ENCODE measurements at regions not wholly inside any gene's neighbourhood (a gene's known extent, or its start where the extent isn't known, plus 50 kb on each side); places are given as distances from the start of the nearest gene placed in this dataset.

GRCh38 chr7:94810496-94810895, 96.9 kb upstream of the PPP1R9A start:
- no peaks in the 10 kb centered on the region for H3K27me3 Mint-ChIP-seq (ENCODE audit: insufficient read depth, low read depth)
- Histone ChIP-seq H3K9ac (no peak overlapping the region), H3K4me2 (no peak overlapping the region), H2AFZ (replicated peaks) (no peak overlapping the region), H3K27me3 (no peaks in the 10 kb centered on the region), H3K9me3 (ENCODE audit: low read depth) (no peaks in the 10 kb centered on the region), H3K4me1 (no peaks in the 10 kb centered on the region), H3K36me3 (no peaks in the 10 kb centered on the region), H3K79me2 (ENCODE audit: low read depth) (no peaks in the 10 kb centered on the region), H3K4me3 (no peak overlapping the region), H3K27ac (no peak overlapping the region), H3F3A (ENCODE audit: low read depth) (no peaks in the 10 kb centered on the region), H4K20me1 (ENCODE audit: low read depth) (no peaks in the 10 kb centered on the region)
- H3K27ac Mint-ChIP-seq = no peak overlapping the region
- no peak overlapping the region for H3K4me3 Mint-ChIP-seq
- no peak for DNase-seq (ENCODE audit: low spot score)
- no peaks in the 10 kb centered on the region for H3K9me3 Mint-ChIP-seq
- H3K36me3 Mint-ChIP-seq = no peaks in the 10 kb centered on the region
- no peak for TF ChIP-seq CTCF (IDR thresholded peaks at IDR 0.05)
- no peak for TF ChIP-seq EZH2phosphoT487 (IDR thresholded peaks at IDR 0.05)
- no peak for TF ChIP-seq EZH2 (IDR thresholded peaks at IDR 0.05)
- no peaks in the 10 kb centered on the region for H3K4me1 Mint-ChIP-seq

GRCh38 chr7:94813917-94814316, 93.5 kb upstream of the PPP1R9A start:
- H3K4me1 Mint-ChIP-seq = no peaks in the 10 kb centered on the region
- Histone ChIP-seq H3K4me3 (no peak overlapping the region), H3F3A (ENCODE audit: low read depth) (no peaks in the 10 kb centered on the region), H3K4me2 (no peak overlapping the region), H3K27me3 (no peaks in the 10 kb centered on the region), H3K9ac (no peak overlapping the region), H3K36me3 (no peaks in the 10 kb centered on the region), H3K27ac (no peak overlapping the region), H3K79me2 (ENCODE audit: low read depth) (no peaks in the 10 kb centered on the region), H3K9me3 (ENCODE audit: low read depth) (peaks cover 4% of the 10 kb centered on the region), H4K20me1 (ENCODE audit: low read depth) (no peaks in the 10 kb centered on the region), H2AFZ (replicated peaks) (no peak overlapping the region), H3K4me1 (no peaks in the 10 kb centered on the region)
- no peak for DNase-seq (ENCODE audit: low spot score)
- H3K27me3 Mint-ChIP-seq (ENCODE audit: insufficient read depth, low read depth) = peaks cover 2% of the 10 kb centered on the region
- no peak for TF ChIP-seq EZH2phosphoT487 (IDR thresholded peaks at IDR 0.05)
- no peak for TF ChIP-seq EZH2 (IDR thresholded peaks at IDR 0.05)
- no peak for TF ChIP-seq CTCF (IDR thresholded peaks at IDR 0.05)
- no peaks in the 10 kb centered on the region for H3K36me3 Mint-ChIP-seq
- H3K4me3 Mint-ChIP-seq = no peak overlapping the region
- no peak overlapping the region for H3K27ac Mint-ChIP-seq
- peaks cover 25% of the 10 kb centered on the region for H3K9me3 Mint-ChIP-seq

- H3K4me3 ChIP-seq = no peak overlapping the region
- Mint-ChIP-seq H3K27ac (no peak overlapping the region), H3K9me3 (peaks cover 8% of the 10 kb centered on the region), H3K4me3 (no peak overlapping the region), H3K36me3 (peaks cover 1% of the 10 kb centered on the region), H3K27me3 (ENCODE audit: insufficient read depth, low read depth) (peaks cover 4% of the 10 kb centered on the region), H3K4me1 (no peaks in the 10 kb centered on the region)
- no peak for DNase-seq (ENCODE audit: low spot score)
- H3K9me3 ChIP-seq (ENCODE audit: low read depth) = no peaks in the 10 kb centered on the region
- H3K4me2 ChIP-seq = no peak overlapping the region
- no peaks in the 10 kb centered on the region for H3K4me1 ChIP-seq
- no peaks in the 10 kb centered on the region for H4K20me1 ChIP-seq (ENCODE audit: low read depth)
- TF ChIP-seq EZH2phosphoT487 (IDR thresholded peaks at IDR 0.05) = no peak
- no peak for TF ChIP-seq EZH2 (IDR thresholded peaks at IDR 0.05)
- no peak for TF ChIP-seq CTCF (IDR thresholded peaks at IDR 0.05)
- no peak overlapping the region for H3K27ac ChIP-seq
- H3K27me3 ChIP-seq = no peaks in the 10 kb centered on the region
- no peaks in the 10 kb centered on the region for H3K79me2 ChIP-seq (ENCODE audit: low read depth)
- H3K36me3 ChIP-seq = no peaks in the 10 kb centered on the region
- H3K9ac ChIP-seq = no peak overlapping the region
- H3F3A ChIP-seq (ENCODE audit: low read depth) = no peaks in the 10 kb centered on the region
- no peak overlapping the region for H2AFZ ChIP-seq (replicated peaks)
Measured at GRCh38 chr7:94823947-94824346, 83.4 kb upstream of the PPP1R9A start.

- H3K4me2 ChIP-seq = no peak overlapping the region
- no peaks in the 10 kb centered on the region for H3K9me3 ChIP-seq (ENCODE audit: low read depth)
- H3K4me1 ChIP-seq = no peaks in the 10 kb centered on the region
- H3K79me2 ChIP-seq (ENCODE audit: low read depth) = no peaks in the 10 kb centered on the region
- no peaks in the 10 kb centered on the region for H3K27me3 ChIP-seq
- Mint-ChIP-seq H3K27ac (no peak overlapping the region), H3K4me3 (no peak overlapping the region), H3K27me3 (ENCODE audit: insufficient read depth, low read depth) (no peaks in the 10 kb centered on the region), H3K9me3 (peaks cover 5% of the 10 kb centered on the region), H3K36me3 (peaks cover 1% of the 10 kb centered on the region), H3K4me1 (no peaks in the 10 kb centered on the region)
- H2AFZ ChIP-seq (replicated peaks) = no peak overlapping the region
- no peaks in the 10 kb centered on the region for H3K36me3 ChIP-seq
- DNase-seq (ENCODE audit: low spot score) = no peak
- TF ChIP-seq CTCF (IDR thresholded peaks at IDR 0.05) (no peak), EZH2phosphoT487 (IDR thresholded peaks at IDR 0.05) (no peak), EZH2 (IDR thresholded peaks at IDR 0.05) (no peak)
- H3F3A ChIP-seq (ENCODE audit: low read depth) = no peaks in the 10 kb centered on the region
- no peak overlapping the region for H3K9ac ChIP-seq
- no peak overlapping the region for H3K4me3 ChIP-seq
- no peaks in the 10 kb centered on the region for H4K20me1 ChIP-seq (ENCODE audit: low read depth)
- H3K27ac ChIP-seq = no peak overlapping the region
Measured at GRCh38 chr7:94829987-94830386, 77.4 kb upstream of the PPP1R9A start.
